Putamen (tissue), 1 donor: ENCODE measurements at regions not wholly inside any gene's neighbourhood (a gene's known extent, or its start where the extent isn't known, plus 50 kb on each side); places are given as distances from the start of the nearest gene placed in this dataset.

Source experiments
- DNase-seq: peaks from one replicate; pipeline ENCODE4 v3.0.0-alpha.2; 2016; ENCODE audit warnings: low spot score

DNA sequence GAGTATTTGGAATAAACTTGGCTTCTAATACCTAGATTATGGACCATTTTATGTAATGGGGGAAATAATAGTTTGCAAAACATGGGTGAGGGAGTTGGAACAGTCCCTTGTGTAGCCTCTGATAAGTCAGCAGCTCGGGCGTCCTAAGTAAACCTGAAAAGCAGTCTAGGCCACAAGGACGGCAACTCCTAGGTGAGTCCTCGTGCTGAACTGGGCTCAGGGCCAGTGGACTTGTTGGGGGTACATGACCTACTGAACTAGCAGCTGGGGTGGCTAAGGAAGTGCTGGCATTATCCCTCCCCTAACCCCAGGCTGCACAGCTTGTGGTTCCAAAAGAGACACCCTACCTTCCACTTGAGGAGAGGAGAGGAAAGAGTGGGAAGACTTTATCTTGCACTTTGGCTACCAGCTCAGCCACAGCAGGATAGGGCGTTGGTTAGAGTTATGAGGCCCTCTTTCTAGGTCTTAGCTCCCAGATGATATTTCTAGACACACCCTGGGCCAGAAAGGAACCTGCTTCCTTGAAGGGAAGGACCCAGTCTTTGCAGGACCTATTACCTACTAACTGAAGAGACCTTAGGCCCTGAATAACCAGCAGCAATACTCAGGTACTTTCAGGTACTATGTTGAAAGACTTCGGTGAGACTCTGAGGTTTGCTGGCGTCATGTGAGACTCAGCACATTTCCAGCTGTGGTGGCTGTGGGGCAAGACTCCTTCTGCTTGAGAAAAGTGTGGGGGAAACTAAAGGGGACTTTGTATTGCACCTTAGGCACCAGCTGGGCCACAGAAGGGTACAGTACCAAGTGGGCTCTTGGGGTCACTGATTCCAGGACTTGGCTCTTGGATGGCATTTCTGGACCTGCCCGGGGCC is 71.0 kb downstream of the AQP4 start:
- no peak for DNase-seq

DNA sequence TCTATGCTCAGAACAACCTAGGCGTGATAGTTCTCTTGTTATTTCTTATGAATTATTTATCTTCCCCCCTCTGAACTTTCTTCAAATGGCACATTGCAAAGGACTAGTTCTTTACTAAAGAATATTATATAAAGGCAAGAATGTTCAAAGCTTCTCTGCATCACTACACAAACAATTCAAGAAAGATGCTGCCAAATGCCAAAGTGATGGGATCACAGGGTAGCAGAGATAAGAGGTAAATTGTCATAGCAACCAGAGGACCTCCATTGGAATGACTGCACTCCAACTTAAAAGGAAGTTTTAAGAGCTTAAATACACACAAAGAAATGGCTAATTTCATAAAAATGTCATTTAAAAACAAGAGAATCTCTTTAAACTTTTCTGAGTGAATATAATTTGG is 72.8 kb downstream of the AQP4 start:
- DNase-seq = no peak

- no peak for DNase-seq
Measured at GRCh38 chr18:26791676-26792075, 73.8 kb downstream of the AQP4 start.

DNA sequence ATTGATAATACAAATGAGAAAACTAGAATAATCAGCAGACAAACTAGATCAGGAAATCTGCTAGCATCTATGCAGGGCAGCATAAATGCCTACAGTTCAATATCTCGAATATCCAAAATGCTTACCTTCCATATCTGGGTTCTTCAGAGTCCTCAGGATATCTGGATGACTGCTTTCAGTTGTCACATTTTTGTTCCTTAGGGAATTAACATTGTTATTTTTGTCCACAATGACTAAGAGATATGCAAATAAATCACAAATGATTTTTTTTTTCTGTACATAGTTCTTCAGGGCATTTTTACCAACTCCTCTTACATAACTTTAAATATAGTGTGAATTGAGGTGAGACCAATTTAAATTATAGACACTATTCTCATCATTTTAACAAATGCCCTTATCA is 80.9 kb downstream of the AQP4 start:
- DNase-seq = no peak

- DNase-seq = no peak
Measured at GRCh38 chr18:26783170-26783569, 82.3 kb downstream of the AQP4 start.

- no peak for DNase-seq
Measured at GRCh38 chr18:26780520-26781325, 84.8 kb downstream of the AQP4 start.

DNA sequence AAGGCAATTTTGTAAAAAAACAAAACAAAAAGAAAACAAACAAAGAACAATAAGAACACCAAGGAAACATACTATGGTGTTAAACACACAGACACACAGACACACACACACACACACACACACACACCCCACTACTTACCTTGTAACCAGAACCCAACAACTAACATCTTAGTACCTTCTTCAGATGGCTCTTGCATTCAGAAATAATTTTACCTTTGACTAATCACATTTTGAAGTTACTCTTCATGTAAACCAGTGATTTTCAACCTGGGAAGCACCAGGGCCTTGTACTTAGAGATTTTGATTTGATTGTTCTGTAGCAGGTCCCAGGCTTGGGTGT is 87.5 kb downstream of the AQP4 start:
- no peak for DNase-seq

DNA sequence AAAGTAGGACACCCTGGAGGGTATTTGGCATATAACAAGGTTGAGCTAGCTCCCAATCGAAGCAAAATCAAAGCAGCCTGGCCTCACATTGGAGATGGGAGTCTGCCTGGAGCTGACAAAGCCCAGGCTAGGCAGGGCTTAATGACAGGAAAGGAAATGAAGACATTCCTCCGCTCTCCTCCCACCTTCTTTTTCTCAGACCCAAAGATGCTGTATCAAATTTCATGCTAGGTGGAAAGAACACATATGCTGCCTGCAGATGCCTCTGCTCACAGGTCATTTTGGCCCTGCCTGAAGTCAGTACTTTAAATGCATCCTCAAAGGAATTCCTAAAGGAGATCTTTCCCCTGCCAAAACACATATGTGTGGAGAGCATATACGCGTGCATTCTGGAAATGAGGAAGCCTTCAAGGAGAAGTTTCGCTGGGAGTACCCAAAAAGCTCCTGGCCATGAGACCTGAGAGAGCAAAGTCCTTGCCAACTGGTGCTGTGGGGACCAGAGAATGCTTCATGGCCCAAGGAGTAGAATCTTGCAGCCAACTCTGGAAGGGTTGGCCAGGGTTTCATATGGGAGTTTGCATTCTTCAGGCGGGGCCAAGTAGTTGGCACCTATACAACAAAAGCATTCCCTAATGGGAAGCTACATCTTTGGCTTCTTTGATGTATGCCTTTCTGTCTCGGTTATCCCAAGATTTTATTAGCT is 88.0 kb downstream of the AQP4 start:
- no peak for DNase-seq

GRCh38 chr18:26772691-26773090 is 92.8 kb downstream of the AQP4 start:
- no peak for DNase-seq

- DNase-seq = no peak
Measured at GRCh38 chr18:26771524-26771923, 94.0 kb downstream of the AQP4 start.

- no peak for DNase-seq
Measured at GRCh38 chr18:26768385-26768784, 97.1 kb downstream of the AQP4 start.

DNA sequence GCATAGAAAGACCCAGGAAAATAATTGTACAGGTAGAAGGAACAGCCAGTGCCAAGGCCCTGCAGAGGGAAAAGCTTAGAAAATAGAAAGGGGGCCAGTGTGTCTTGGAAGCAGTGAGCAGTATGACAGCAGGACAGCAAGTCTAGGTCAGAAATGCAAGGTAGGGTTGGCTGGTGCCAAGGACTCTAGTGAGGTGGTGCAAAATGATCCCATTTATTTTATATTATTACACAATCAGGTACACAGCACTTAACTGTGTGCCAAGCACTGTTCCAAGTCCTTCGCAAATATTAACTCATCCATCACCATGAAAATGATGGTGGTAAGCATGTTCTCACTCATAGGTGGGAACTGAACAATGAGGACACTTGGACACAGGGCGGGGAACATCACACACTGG is 100.0 kb downstream of the AQP4 start:
- DNase-seq = no peak

- no peak for DNase-seq
Measured at GRCh38 chr18:26764586-26764985, 100.9 kb downstream of the AQP4 start.

DNA sequence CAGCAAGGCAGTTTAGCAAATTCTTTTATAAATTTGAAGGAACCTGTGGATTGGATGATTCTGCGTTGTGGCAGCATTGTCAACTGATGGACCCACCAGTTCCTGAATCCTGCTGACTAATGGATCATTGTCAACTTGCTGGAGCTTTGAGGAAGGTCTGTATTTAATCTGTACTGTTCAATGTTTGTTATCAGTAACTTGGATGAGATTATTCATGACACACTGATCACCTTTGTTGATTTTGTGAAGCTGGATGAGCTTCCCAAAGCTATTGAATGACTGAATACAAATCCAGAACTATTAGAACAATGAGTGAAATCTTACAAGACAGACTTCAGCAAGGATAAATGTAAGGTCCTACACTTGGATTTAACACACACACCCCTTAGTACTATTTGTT is 101.3 kb downstream of the AQP4 start:
- DNase-seq = no peak

GRCh38 chr18:26763446-26764110 is 101.9 kb downstream of the AQP4 start:
- DNase-seq = no peak

DNA sequence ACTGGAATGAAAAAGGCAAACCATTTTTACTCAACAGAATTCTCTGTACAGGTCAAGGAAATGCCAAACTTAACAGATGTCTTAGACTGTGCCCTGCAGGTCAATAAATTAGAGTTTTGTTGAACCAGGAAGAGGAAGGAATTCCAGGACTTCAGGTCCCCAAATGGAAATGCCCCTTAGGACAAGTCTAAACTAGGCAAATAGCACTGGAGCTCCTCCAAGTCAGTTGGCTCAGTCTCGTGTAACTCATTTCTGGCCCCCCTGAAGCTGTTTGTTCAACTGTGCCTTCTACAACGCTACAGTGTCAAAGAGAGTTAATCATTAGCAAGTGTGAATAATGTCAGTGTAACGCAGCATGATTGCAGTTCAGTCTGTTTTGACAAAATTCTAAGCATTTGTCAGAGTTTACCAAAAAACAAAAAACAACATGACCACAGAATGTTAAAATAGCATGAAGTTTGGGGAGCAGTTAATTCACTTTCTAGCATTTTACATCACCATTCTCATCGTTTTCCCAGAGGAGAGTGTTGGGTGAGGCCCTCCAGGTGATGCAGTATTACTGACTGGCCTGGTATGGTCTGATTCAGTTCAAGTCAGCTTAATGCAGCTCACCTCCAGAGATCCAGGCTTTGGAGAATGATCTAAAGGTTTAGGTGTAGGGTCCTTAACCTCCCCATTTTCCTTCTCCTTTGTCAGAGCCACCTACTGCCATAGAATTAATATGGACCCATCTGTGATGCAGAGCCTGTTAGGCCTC is 108.1 kb downstream of the AQP4 start:
- DNase-seq = no peak

GRCh38 chr18:26756556-26756955 is 109.0 kb downstream of the AQP4 start:
- no peak for DNase-seq

- no peak for DNase-seq
Measured at GRCh38 chr18:26746826-26747475, 118.6 kb downstream of the AQP4 start.

- DNase-seq = no peak
Measured at GRCh38 chr18:26746398-26746797, 119.1 kb downstream of the AQP4 start.

DNA sequence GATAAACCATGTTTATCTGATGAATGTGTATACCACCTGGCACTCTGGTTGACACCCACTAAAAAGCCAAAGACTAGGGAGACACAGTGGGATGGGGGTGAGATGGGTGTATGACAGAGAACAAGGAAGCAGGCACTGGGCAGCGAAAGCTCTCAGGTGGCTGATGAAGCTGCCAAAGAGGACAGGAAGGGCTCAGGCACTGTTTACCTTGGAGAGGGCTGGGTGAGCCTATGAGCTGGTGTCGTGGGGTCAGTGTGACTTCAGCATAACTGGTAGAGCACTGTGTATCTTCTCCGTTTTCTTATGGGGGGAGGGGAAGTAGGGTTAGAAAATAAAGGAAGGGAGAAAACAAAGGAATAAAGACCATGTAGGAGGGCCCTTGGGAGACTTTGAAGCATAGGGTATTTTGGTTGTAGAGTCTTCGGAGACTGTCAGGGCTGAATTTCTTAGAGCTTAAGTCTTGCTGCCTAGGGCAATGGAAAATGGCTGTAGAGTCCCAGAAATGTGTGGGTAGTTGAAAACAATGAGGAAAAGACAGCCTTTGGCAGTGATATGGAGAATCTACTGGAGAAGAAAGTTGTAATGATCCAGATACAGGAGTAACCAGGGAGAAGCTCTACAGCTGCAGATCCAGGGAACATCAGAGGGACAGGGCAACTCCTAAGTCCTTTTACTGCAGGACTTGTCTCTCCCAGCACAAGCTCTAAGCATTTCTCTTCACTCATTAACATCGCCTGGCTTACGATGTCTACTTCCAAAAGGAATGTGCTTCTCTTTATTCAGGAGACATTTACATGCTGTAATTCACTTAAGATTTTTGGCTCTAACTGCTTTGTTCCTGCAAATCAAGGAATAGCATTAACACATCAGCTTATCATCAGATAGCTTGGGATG is 120.0 kb downstream of the AQP4 start:
- no peak for DNase-seq
